Spinal cord (tissue), 9 donors: ENCODE measurements at regions not wholly inside any gene's neighbourhood (a gene's known extent, or its start where the extent isn't known, plus 50 kb on each side); places are given as distances from the start of the nearest gene placed in this dataset.

Source experiments
- DNase-seq, 6 donors: peaks; one replicate each; pipeline versions ENCODE4 v3.0.0 to v3.0.0-alpha.2; 2013 to 2015; ENCODE audit warnings: low spot score in 6 of 6, low read depth in 4 of 6
- H3K27ac ChIP-seq: one replicate; pipeline ENCODE4 v1.5.1; 2013; ENCODE audit warnings: low read depth, low read length, control low read depth
- H3K27me3 ChIP-seq: one replicate; pipeline ENCODE4 v1.6.1; 2013; ENCODE audit warnings: low read length; ENCODE audit not compliant: control insufficient read depth, insufficient read depth
- H3K36me3 ChIP-seq: one replicate; pipeline ENCODE4 v1.6.1; 2013; ENCODE audit warnings: low read length; ENCODE audit not compliant: control insufficient read depth, insufficient read depth
- H3K4me1 ChIP-seq: one replicate; pipeline ENCODE4 v1.6.1; 2013; ENCODE audit warnings: low read length; ENCODE audit not compliant: control insufficient read depth, insufficient read depth
- H3K4me3 ChIP-seq: one replicate; pipeline ENCODE4 v1.5.1; 2013; ENCODE audit warnings: low read depth, low read length, control low read depth
- H3K9me3 ChIP-seq: one replicate; pipeline ENCODE4 v1.6.1; 2013; ENCODE audit warnings: low read length; ENCODE audit not compliant: control insufficient read depth, insufficient read depth
- WGBS: methylation state at CpG from one replicate; pipeline ENCODE4 v1.1.5; 2013; ENCODE audit warnings: missing lambda C conversion rate; ENCODE audit not compliant: insufficient coverage; 5-methylcytosine and 5-hydroxymethylcytosine counted together
- donor health status: healthy.

DNA sequence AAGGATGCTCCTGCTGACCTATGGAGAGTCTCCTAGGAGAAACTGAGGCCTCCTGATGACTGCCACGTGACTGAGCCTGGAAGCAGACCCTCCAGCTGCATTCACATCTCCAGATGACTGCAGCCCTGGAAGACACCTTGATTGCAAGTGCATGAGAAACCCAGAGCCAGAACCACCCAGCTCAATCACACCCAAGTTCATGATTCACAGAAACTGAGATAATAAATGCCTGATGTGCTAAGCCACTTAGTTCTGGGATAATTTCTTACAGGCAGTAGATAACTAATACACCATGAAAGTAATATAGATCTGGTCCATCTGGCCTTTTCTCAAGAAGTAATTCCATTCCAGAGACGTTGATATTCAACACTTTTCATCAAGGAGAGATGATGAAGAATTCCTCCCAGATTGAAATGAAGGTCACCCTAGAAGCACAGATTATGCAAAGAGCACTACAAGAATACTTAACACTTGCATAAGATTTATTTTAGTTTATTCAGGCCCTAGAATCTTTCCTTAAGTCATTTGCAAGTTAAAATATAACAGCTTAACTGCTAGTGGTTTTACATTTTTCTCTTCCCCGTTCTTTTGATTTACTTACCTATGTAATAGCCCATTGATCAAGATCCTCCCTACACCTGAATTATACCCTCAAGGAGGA lies 208.2 kb upstream of the INHBA start:
- H3K4me1 ChIP-seq = no peaks in the 10 kb centered on the region
- no peak overlapping the region for H3K4me3 ChIP-seq
- no peaks in the 10 kb centered on the region for H3K9me3 ChIP-seq
- no peak overlapping the region for H3K27ac ChIP-seq
- WGBS = 60% methylated on average over 1 of the region's 3 CpGs
- no peaks in the 10 kb centered on the region for H3K36me3 ChIP-seq
- no peaks in the 10 kb centered on the region for H3K27me3 ChIP-seq
- peak in 1 of 6 donors; percentile 2 for DNase-seq

- no peaks in the 10 kb centered on the region for H3K4me1 ChIP-seq
- no peaks in the 10 kb centered on the region for H3K27me3 ChIP-seq
- no peak overlapping the region for H3K4me3 ChIP-seq
- no peak overlapping the region for H3K27ac ChIP-seq
- no peak for DNase-seq
- H3K9me3 ChIP-seq = peaks cover 4% of the 10 kb centered on the region
- no peaks in the 10 kb centered on the region for H3K36me3 ChIP-seq
These were observed 204.6 kb upstream of the INHBA start for GRCh38 chr7:41907444-41907843.

- peaks cover 4% of the 10 kb centered on the region for H3K9me3 ChIP-seq
- no peaks in the 10 kb centered on the region for H3K27me3 ChIP-seq
- no peaks in the 10 kb centered on the region for H3K4me1 ChIP-seq
- no peak overlapping the region for H3K27ac ChIP-seq
- H3K4me3 ChIP-seq = no peak overlapping the region
- no peaks in the 10 kb centered on the region for H3K36me3 ChIP-seq
- no peak for DNase-seq
- WGBS = no CpG with 5 or more reads among the region's 2 CpGs
These were observed 197.6 kb upstream of the INHBA start for GRCh38 chr7:41900532-41900931.

DNA sequence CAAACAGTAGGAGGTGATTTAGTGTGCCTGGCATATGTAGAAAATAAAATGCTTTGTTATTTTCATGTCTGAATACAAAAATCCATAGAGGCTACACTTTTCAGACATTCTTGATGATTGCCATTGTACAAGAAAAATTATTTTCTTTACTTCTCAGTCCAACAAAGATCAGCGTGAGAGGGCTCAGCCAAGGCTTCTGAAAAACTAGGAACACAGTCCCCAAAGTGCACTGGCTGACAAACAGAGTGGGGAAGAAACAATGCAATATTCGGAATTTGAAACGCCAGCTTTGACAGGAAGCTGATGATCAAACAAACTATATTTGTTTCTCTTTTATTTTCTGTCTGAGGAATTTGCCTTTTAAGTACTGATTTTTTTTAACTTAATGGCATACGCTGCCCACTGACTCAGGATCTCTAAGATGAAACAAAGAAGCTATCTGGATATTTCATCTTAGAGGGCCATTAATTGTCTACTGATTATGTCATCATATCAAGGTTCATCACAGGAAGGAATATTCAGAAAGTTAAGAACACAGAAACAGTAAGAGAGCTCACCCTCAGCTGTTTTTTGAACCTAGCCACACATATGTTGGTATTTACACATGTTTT lies 197.0 kb upstream of the INHBA start:
- no CpG with 5 or more reads among the region's 4 CpGs for WGBS
- H3K4me1 ChIP-seq = no peaks in the 10 kb centered on the region
- DNase-seq = no peak
- H3K27ac ChIP-seq = no peak overlapping the region
- H3K36me3 ChIP-seq = no peaks in the 10 kb centered on the region
- no peak overlapping the region for H3K4me3 ChIP-seq
- no peaks in the 10 kb centered on the region for H3K27me3 ChIP-seq
- peaks cover 4% of the 10 kb centered on the region for H3K9me3 ChIP-seq

- Histone ChIP-seq H3K9me3 (no peaks in the 10 kb centered on the region), H3K4me3 (no peak overlapping the region), H3K36me3 (no peaks in the 10 kb centered on the region), H3K4me1 (no peaks in the 10 kb centered on the region), H3K27me3 (no peaks in the 10 kb centered on the region), H3K27ac (no peak overlapping the region)
- WGBS = no CpG with 5 or more reads among the region's 2 CpGs
- no peak for DNase-seq
These were observed 190.8 kb upstream of the INHBA start for GRCh38 chr7:41893656-41894055.

GRCh38 chr7:41892356-41893100 lies 189.6 kb upstream of the INHBA start:
- no peak overlapping the region for H3K27ac ChIP-seq
- no peaks in the 10 kb centered on the region for H3K4me1 ChIP-seq
- no peaks in the 10 kb centered on the region for H3K36me3 ChIP-seq
- no CpG with 5 or more reads among the region's 2 CpGs for WGBS
- no peak for DNase-seq
- H3K9me3 ChIP-seq = no peaks in the 10 kb centered on the region
- no peak overlapping the region for H3K4me3 ChIP-seq
- no peaks in the 10 kb centered on the region for H3K27me3 ChIP-seq

DNA sequence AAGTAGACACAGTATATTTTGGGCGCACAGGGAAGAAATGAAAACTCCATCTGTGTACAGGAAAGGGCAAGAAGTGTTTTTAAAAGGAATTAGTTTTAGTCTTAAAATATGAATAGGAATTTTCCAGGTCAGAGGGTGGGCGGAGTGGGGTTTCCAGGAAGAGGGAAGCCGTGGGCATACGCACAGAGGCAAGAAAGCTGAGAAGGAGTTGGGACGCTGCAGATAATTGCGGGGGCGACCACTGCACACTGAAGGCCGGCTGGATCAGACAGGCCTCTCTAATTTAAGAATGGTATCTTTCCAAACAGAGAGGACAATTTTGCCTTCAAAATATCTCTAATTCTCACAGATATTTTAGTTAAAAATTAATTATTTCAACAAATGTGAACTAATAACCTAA lies 189.1 kb upstream of the INHBA start:
- Histone ChIP-seq H3K9me3 (no peaks in the 10 kb centered on the region), H3K4me1 (peaks cover 2% of the 10 kb centered on the region), H3K4me3 (no peak overlapping the region), H3K36me3 (no peaks in the 10 kb centered on the region), H3K27ac (no peak overlapping the region), H3K27me3 (no peaks in the 10 kb centered on the region)
- no peak for DNase-seq
- WGBS = 100% methylated on average over 5 of the region's 8 CpGs

- H3K4me1 ChIP-seq = peaks cover 12% of the 10 kb centered on the region
- no peaks in the 10 kb centered on the region for H3K36me3 ChIP-seq
- WGBS = 85% methylated on average over 9 of the region's 9 CpGs
- H3K27ac ChIP-seq = no peak overlapping the region
- H3K9me3 ChIP-seq = no peaks in the 10 kb centered on the region
- H3K27me3 ChIP-seq = no peaks in the 10 kb centered on the region
- no peak for DNase-seq
- no peak overlapping the region for H3K4me3 ChIP-seq
These were observed 187.9 kb upstream of the INHBA start for GRCh38 chr7:41890631-41891274.

- H3K27me3 ChIP-seq = no peaks in the 10 kb centered on the region
- H3K36me3 ChIP-seq = no peaks in the 10 kb centered on the region
- H3K9me3 ChIP-seq = no peaks in the 10 kb centered on the region
- H3K4me3 ChIP-seq = no peak overlapping the region
- no peak overlapping the region for H3K27ac ChIP-seq
- no peak for DNase-seq
- WGBS = 100% methylated on average over 2 of the region's 4 CpGs
- H3K4me1 ChIP-seq = peaks cover 12% of the 10 kb centered on the region
These were observed 186.6 kb upstream of the INHBA start for GRCh38 chr7:41889472-41889871.
